K562 (cell line): ENCODE measurements at regions not wholly inside any gene's neighbourhood (a gene's known extent, or its start where the extent isn't known, plus 50 kb on each side); places are given as distances from the start of the nearest gene placed in this dataset.

Source experiments
- ATAC-seq: fragments of 200-7000 bp; cut with Tn5 transposase; 3 replicates; pipeline ENCODE4 v1.9.1; 2020; ENCODE audit warnings: moderate library complexity
- BruUV-seq: library from RNA; stranded (reverse); fragments of 400-500 nt; replicated peaks from 2 replicates; lab custom pipeline; 2021; lab: Mats Ljungman, UMichigan
- CTCF ChIA-PET: fragments of 300-600 bp; formaldehyde crosslinking; extraction: SDS; loops from one replicate; lab custom pipeline; 2021; ENCODE audit warnings: low intra/inter-chr PET ratio; lab: Yijun Ruan, JAX
- POLR2A ChIA-PET: fragments of 300-600, 350-650 bp; sonication (Branson Sonifier 250); formaldehyde crosslinking; extraction: SDS; loops from one replicate; lab custom pipeline; 2021; ENCODE audit warnings: antibody characterized with exemption, inconsistent platforms; lab: Yijun Ruan, JAX
- DNase-seq, 4 experiments: peaks; one replicate each; pipeline versions ENCODE4 v3.0.0 to v3.0.0-alpha.2; 2011 to 2018; ENCODE audit warnings: low spot score in 3 of 4, mixed read lengths in 3 of 4; ENCODE audit errors: extremely low read depth in 1 of 4
- FAIRE-seq: peaks from 2 replicates; lab custom pipeline; 2011; peaks lifted over from hg19 to GRCh38; lab: Jason Lieb, UNC
- H2AFZ ChIP-seq: 2 replicates; pipeline ENCODE4 v1.6.0; 2011; ENCODE audit warnings: low read depth, low read length, control low read depth, inconsistent platforms
- H3K27ac ChIP-seq: fragments of 200-600 bp; 3 replicates; pipeline ENCODE4 v1.8.0; 2011; ENCODE audit warnings: low read depth, mild to moderate bottlenecking, control low read depth, inconsistent platforms, low read length, moderate library complexity, mixed read lengths; ENCODE audit errors: extremely low read depth
- H3K27me3 ChIP-seq, 2 experiments: fragments of 300-600 bp in 1 of 2; 2 replicates in 1 of 2; 3 replicates in 1 of 2; pipeline versions ENCODE4 v1.6.0 to v1.8.0; 2011; ENCODE audit warnings: inconsistent platforms in 2 of 2, low read length in 2 of 2, mild to moderate bottlenecking in 1 of 2, mixed read lengths in 1 of 2, moderate library complexity in 1 of 2; ENCODE audit not compliant: control insufficient read depth in 2 of 2, insufficient read depth in 2 of 2
- H3K36me3 ChIP-seq: fragments of 300-600 bp; 3 replicates; pipeline ENCODE4 v1.8.0; 2011; ENCODE audit warnings: mild to moderate bottlenecking, low read length, inconsistent platforms; ENCODE audit not compliant: control insufficient read depth, insufficient read depth
- H3K4me1 ChIP-seq, 2 experiments: fragments of 200-600 bp in 1 of 2; replicated peaks in 1 of 2; 2 replicates in 1 of 2; 3 replicates in 1 of 2; pipeline versions ENCODE4 v1.5.1 to v1.8.0; 2011; ENCODE audit warnings: inconsistent platforms in 2 of 2, low read length in 2 of 2, mild to moderate bottlenecking in 1 of 2, mixed read lengths in 1 of 2, moderate library complexity in 1 of 2; ENCODE audit not compliant: control insufficient read depth in 2 of 2, insufficient read depth in 2 of 2
- H3K4me2 ChIP-seq: 2 replicates; pipeline ENCODE4 v1.6.1; 2011; ENCODE audit warnings: low read length, control low read depth, inconsistent platforms, mixed read lengths; ENCODE audit not compliant: insufficient read depth
- H3K4me3 ChIP-seq: fragments of 200-600 bp; sonication (generic), shearing (Covaris generic); 2 replicates; pipeline ENCODE4 v1.5.1; 2016; ENCODE audit warnings: control low read depth, inconsistent platforms
- H3K79me2 ChIP-seq: fragments of 200-600 bp; 3 replicates; pipeline ENCODE4 v1.8.0; 2011; ENCODE audit warnings: low read length, inconsistent platforms; ENCODE audit not compliant: control insufficient read depth, insufficient read depth
- H3K9ac ChIP-seq, 2 experiments: 2 replicates each; pipeline versions ENCODE4 v1.6.0 to v1.6.1; 2011; ENCODE audit warnings: low read depth in 2 of 2, low read length in 2 of 2, control low read depth in 1 of 2, inconsistent platforms in 1 of 2, mild to moderate bottlenecking in 1 of 2, mixed read lengths in 1 of 2; ENCODE audit not compliant: insufficient read depth in 1 of 2
- H3K9me1 ChIP-seq: one replicate; pipeline ENCODE4 v1.6.0; 2011; ENCODE audit warnings: inconsistent platforms, mild to moderate bottlenecking, low read length, moderate library complexity; ENCODE audit not compliant: control insufficient read depth, insufficient read depth
- H3K9me3 ChIP-seq: replicated peaks from 2 replicates; pipeline ENCODE4 v1.5.1; 2011; ENCODE audit warnings: low read depth, low read length, inconsistent platforms; ENCODE audit not compliant: control insufficient read depth, insufficient read depth
- H4K20me1 ChIP-seq: replicated peaks from 2 replicates; pipeline ENCODE4 v1.6.1; 2011; ENCODE audit warnings: low read length, inconsistent platforms, mixed read lengths; ENCODE audit not compliant: control insufficient read depth, insufficient read depth
- ATF1 ChIP-seq, 2 experiments: fragments of 450-650 bp in 1 of 2; IDR thresholded peaks; 2 replicates each; pipeline ENCODE4 v1.6.1; 2016; ENCODE audit warnings: missing compliant biosample characterization in 1 of 2, missing genetic modification characterization in 1 of 2
- ATF3 ChIP-seq, 2 experiments: fragments of 450-650 bp in 1 of 2; sonication (generic) in 1 of 2; formaldehyde crosslinking in 1 of 2; IDR thresholded peaks in 1 of 2; conservative IDR thresholded peaks in 1 of 2; 2 replicates each; pipeline versions ENCODE4 v1.6.1 to v1.8.1; 2016 to 2023; ENCODE audit warnings: mild to moderate bottlenecking in 2 of 2, moderate library complexity in 2 of 2, inconsistent platforms in 1 of 2, missing genetic modification reagents in 1 of 2
- GTF2B ChIP-seq: IDR thresholded peaks from 2 replicates; pipeline ENCODE4 v1.6.1; 2011; ENCODE audit not compliant: insufficient read length; ENCODE audit errors: extremely low read depth
- ZEB2 ChIP-seq: fragments of 450-650 bp; IDR thresholded peaks from 2 replicates; pipeline ENCODE4 v1.6.1; 2016
- WGBS: fragments of 100-300 bp; shearing (Covaris generic); methylation state at CpG from one replicate; pipeline ENCODE4 v1.1.6; 2016; ENCODE audit warnings: low coverage, mixed read lengths; ENCODE audit not compliant: insufficient coverage; ENCODE audit errors: missing lambda C conversion rate; 5-methylcytosine and 5-hydroxymethylcytosine counted together
- in situ Hi-C: fragments of 300-500 bp; cut with MboI; formaldehyde crosslinking; loops from 4 replicates; pipeline ENCODE4 v1.15.0; 2018; ENCODE audit warnings: inconsistent platforms, mixed read lengths
- intact Hi-C: fragments of 100-400 bp; cut with micrococcal nuclease; formaldehyde crosslinking; loops from 2 replicates; pipeline ENCODE4 v1.14.2; 2022

GRCh38 chr4:179128299-179128698, 1686.1 kb upstream of the AGA start (continued):
- no peak for TF ChIP-seq ATF3 (IDR thresholded peaks at IDR 0.05)
- no peak for TF ChIP-seq ATF3 (CRISPR knock-in tag; conservative IDR thresholded peaks at IDR 0.05)
- TF ChIP-seq ZEB2, result no peak
- no peak for TF ChIP-seq GTF2B

GRCh38 chr4:179130122-179130714, 1688.0 kb upstream of the AGA start:
- Histone ChIP-seq H2AFZ (no peak overlapping the region), H3K4me3 (no peak overlapping the region), H3K4me2 (no peak overlapping the region), H3K9me3 (no peaks in the 10 kb centered on the region)
- no peak for TF ChIP-seq ATF1 (CRISPR knock-in tag; IDR thresholded peaks at IDR 0.05)
- no peak for TF ChIP-seq ATF1 (tag; IDR thresholded peaks at IDR 0.05)
- TF ChIP-seq, all 486 proteins: peak for 0
- ChIA-PET POLR2A (no interaction called here), CTCF (no interaction called here)
- H3K4me1 ChIP-seq, result no peaks in the 10 kb centered on the region
- no peak overlapping the region for H3K27ac ChIP-seq
- ATAC-seq (no peak), DNase-seq (no peak), FAIRE-seq (no peak)
- 0% methylated on average over 2 of the region's 2 CpGs for WGBS
- H3K36me3 ChIP-seq, result no peaks in the 10 kb centered on the region
- no peaks in the 10 kb centered on the region for H4K20me1 ChIP-seq
- no peaks in the 10 kb centered on the region for H3K79me2 ChIP-seq
- intact Hi-C loops (no loop called here), in situ Hi-C loops (no loop called here)
- no peaks in the 10 kb centered on the region for H3K9me1 ChIP-seq
- H3K9ac ChIP-seq, result no peak overlapping the region
- no peaks in the 10 kb centered on the region for H3K27me3 ChIP-seq
- no TSS peak for BruUV-seq
